ENCODE measurements at regions not wholly inside any gene's neighbourhood (a gene's known extent, or its start where the extent isn't known, plus 50 kb on each side); places are given as distances from the start of the nearest gene placed in this dataset.
A peak's percentile ranks its signal among the peaks of the same experiment; 100 is the strongest.

- TF ChIP-seq CTCF (conservative IDR thresholded peaks at IDR 0.05; ENCODE audit: low read depth in 2 of 2) (no peak), POLR2AphosphoS5 (IDR thresholded peaks at IDR 0.05; ENCODE audit: low read depth) (no peak), EZH2 (IDR thresholded peaks at IDR 0.05; ENCODE audit: low read depth, unreplicated experiment) (no peak), EZH2phosphoT487 (IDR thresholded peaks at IDR 0.05; ENCODE audit: unreplicated experiment) (no peak), ZNF331 (CRISPR knock-in tag; IDR thresholded peaks at IDR 0.05; ENCODE audit: low read depth) (no peak), CREB1 (CRISPR knock-in tag; IDR thresholded peaks at IDR 0.05; ENCODE audit: low read depth) (no peak), JUNB (IDR thresholded peaks at IDR 0.05; ENCODE audit: unreplicated experiment) (no peak), STAT1 (IDR thresholded peaks at IDR 0.05; ENCODE audit: unreplicated experiment) (no peak), NANOG (IDR thresholded peaks at IDR 0.05; ENCODE audit: borderline replicate concordance) (peak; percentile 39; the same call in 1 of the 2 replicates)
- TF ChIP-seq, protein P1, sequence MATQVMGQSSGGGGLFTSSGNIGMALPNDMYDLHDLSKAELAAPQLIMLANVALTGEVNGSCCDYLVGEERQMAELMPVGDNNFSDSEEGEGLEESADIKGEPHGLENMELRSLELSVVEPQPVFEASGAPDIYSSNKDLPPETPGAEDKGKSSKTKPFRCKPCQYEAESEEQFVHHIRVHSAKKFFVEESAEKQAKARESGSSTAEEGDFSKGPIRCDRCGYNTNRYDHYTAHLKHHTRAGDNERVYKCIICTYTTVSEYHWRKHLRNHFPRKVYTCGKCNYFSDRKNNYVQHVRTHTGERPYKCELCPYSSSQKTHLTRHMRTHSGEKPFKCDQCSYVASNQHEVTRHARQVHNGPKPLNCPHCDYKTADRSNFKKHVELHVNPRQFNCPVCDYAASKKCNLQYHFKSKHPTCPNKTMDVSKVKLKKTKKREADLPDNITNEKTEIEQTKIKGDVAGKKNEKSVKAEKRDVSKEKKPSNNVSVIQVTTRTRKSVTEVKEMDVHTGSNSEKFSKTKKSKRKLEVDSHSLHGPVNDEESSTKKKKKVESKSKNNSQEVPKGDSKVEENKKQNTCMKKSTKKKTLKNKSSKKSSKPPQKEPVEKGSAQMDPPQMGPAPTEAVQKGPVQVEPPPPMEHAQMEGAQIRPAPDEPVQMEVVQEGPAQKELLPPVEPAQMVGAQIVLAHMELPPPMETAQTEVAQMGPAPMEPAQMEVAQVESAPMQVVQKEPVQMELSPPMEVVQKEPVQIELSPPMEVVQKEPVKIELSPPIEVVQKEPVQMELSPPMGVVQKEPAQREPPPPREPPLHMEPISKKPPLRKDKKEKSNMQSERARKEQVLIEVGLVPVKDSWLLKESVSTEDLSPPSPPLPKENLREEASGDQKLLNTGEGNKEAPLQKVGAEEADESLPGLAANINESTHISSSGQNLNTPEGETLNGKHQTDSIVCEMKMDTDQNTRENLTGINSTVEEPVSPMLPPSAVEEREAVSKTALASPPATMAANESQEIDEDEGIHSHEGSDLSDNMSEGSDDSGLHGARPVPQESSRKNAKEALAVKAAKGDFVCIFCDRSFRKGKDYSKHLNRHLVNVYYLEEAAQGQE (IDR thresholded peaks at IDR 0.05; ENCODE audit: unreplicated experiment): no peak
- TF ChIP-seq, protein P2, sequence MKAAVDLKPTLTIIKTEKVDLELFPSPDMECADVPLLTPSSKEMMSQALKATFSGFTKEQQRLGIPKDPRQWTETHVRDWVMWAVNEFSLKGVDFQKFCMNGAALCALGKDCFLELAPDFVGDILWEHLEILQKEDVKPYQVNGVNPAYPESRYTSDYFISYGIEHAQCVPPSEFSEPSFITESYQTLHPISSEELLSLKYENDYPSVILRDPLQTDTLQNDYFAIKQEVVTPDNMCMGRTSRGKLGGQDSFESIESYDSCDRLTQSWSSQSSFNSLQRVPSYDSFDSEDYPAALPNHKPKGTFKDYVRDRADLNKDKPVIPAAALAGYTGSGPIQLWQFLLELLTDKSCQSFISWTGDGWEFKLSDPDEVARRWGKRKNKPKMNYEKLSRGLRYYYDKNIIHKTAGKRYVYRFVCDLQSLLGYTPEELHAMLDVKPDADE (IDR thresholded peaks at IDR 0.05): no peak
- TF ChIP-seq, protein P3, sequence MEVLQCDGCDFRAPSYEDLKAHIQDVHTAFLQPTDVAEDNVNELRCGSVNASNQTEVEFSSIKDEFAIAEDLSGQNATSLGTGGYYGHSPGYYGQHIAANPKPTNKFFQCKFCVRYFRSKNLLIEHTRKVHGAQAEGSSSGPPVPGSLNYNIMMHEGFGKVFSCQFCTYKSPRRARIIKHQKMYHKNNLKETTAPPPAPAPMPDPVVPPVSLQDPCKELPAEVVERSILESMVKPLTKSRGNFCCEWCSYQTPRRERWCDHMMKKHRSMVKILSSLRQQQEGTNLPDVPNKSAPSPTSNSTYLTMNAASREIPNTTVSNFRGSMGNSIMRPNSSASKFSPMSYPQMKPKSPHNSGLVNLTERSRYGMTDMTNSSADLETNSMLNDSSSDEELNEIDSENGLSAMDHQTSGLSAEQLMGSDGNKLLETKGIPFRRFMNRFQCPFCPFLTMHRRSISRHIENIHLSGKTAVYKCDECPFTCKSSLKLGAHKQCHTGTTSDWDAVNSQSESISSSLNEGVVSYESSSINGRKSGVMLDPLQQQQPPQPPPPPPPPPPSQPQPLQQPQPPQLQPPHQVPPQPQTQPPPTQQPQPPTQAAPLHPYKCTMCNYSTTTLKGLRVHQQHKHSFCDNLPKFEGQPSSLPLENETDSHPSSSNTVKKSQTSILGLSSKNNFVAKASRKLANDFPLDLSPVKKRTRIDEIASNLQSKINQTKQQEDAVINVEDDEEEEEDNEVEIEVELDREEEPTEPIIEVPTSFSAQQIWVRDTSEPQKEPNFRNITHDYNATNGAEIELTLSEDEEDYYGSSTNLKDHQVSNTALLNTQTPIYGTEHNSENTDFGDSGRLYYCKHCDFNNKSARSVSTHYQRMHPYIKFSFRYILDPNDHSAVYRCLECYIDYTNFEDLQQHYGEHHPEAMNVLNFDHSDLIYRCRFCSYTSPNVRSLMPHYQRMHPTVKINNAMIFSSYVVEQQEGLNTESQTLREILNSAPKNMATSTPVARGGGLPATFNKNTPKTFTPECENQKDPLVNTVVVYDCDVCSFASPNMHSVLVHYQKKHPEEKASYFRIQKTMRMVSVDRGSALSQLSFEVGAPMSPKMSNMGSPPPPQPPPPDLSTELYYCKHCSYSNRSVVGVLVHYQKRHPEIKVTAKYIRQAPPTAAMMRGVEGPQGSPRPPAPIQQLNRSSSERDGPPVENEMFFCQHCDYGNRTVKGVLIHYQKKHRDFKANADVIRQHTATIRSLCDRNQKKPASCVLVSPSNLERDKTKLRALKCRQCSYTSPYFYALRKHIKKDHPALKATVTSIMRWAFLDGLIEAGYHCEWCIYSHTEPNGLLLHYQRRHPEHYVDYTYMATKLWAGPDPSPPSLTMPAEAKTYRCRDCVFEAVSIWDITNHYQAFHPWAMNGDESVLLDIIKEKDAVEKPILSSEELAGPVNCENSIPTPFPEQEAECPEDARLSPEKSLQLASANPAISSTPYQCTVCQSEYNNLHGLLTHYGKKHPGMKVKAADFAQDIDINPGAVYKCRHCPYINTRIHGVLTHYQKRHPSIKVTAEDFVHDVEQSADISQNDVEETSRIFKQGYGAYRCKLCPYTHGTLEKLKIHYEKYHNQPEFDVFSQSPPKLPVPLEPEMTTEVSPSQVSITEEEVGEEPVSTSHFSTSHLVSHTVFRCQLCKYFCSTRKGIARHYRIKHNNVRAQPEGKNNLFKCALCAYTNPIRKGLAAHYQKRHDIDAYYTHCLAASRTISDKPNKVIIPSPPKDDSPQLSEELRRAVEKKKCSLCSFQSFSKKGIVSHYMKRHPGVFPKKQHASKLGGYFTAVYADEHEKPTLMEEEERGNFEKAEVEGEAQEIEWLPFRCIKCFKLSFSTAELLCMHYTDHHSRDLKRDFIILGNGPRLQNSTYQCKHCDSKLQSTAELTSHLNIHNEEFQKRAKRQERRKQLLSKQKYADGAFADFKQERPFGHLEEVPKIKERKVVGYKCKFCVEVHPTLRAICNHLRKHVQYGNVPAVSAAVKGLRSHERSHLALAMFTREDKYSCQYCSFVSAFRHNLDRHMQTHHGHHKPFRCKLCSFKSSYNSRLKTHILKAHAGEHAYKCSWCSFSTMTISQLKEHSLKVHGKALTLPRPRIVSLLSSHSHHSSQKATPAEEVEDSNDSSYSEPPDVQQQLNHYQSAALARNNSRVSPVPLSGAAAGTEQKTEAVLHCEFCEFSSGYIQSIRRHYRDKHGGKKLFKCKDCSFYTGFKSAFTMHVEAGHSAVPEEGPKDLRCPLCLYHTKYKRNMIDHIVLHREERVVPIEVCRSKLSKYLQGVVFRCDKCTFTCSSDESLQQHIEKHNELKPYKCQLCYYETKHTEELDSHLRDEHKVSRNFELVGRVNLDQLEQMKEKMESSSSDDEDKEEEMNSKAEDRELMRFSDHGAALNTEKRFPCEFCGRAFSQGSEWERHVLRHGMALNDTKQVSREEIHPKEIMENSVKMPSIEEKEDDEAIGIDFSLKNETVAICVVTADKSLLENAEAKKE (CRISPR knock-in tag; IDR thresholded peaks at IDR 0.05): no peak
Observed at GRCh38 chr3:84601303-84601702, 357.5 kb upstream of the CADM2 start.
